ENCODE measurements at regions not wholly inside any gene's neighbourhood (a gene's known extent, or its start where the extent isn't known, plus 50 kb on each side); places are given as distances from the start of the nearest gene placed in this dataset.

GRCh38 chr7:21359163-21359562 is 68.7 kb upstream of the SP4 start (continued):
- TF ChIP-seq REST (IDR thresholded peaks at IDR 0.05; ENCODE audit: low read depth, low read length) (no peak), MXI1 (IDR thresholded peaks at IDR 0.05; ENCODE audit: low read depth, low read length) (no peak), BRCA1 (IDR thresholded peaks at IDR 0.05; ENCODE audit: low read depth, low read length) (no peak), SUZ12 (IDR thresholded peaks at IDR 0.05; ENCODE audit: unreplicated experiment) (no peak), BCL11A (IDR thresholded peaks at IDR 0.05; ENCODE audit: low read depth, low read length) (no peak), CEBPZ (IDR thresholded peaks at IDR 0.05; ENCODE audit: low read depth, low read length) (no peak)
- TF ChIP-seq, protein P1, sequence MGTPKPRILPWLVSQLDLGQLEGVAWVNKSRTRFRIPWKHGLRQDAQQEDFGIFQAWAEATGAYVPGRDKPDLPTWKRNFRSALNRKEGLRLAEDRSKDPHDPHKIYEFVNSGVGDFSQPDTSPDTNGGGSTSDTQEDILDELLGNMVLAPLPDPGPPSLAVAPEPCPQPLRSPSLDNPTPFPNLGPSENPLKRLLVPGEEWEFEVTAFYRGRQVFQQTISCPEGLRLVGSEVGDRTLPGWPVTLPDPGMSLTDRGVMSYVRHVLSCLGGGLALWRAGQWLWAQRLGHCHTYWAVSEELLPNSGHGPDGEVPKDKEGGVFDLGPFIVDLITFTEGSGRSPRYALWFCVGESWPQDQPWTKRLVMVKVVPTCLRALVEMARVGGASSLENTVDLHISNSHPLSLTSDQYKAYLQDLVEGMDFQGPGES (IDR thresholded peaks at IDR 0.05), result no peak
